Head of caudate nucleus (tissue), 42 donors: ENCODE measurements at regions not wholly inside any gene's neighbourhood (a gene's known extent, or its start where the extent isn't known, plus 50 kb on each side); places are given as distances from the start of the nearest gene placed in this dataset.
"Not testable (repeated sequence)": the region's sequence is repeated elsewhere in the genome, so short reads cannot be mapped to it uniquely, and the experiment has no call there.

Experiments
- DNase-seq, 42 donors: peaks; one replicate each; pipeline versions ENCODE4 v3.0.0 to v3.0.0-alpha.2; 2020 to 2021; ENCODE audit warnings: mixed read lengths in 7 of 42
- intact Hi-C: fragments of 100-400 bp; cut with DNase I; formaldehyde crosslinking; loops from one replicate; pipeline ENCODE4 v1.15.0; 2022

- DNase-seq, result no peak
- intact Hi-C loops, result no loop called here
Measured at GRCh38 chr13:96934889-96935489, 59.3 kb downstream of the OXGR1 start.

GRCh38 chr13:96925916-96926628 is 68.2 kb downstream of the OXGR1 start:
- no peak for DNase-seq
- intact Hi-C loops, result no loop called here

GRCh38 chr13:96925477-96925876 is 68.8 kb downstream of the OXGR1 start:
- intact Hi-C loops, result no loop called here
- DNase-seq, result no peak

- intact Hi-C loops, DNase-seq: not testable (repeated sequence)
Measured at GRCh38 chr13:96918861-96919631, 75.2 kb downstream of the OXGR1 start.

- DNase-seq, result no peak
- intact Hi-C loops, result no loop called here
Measured at GRCh38 chr13:96904232-96904631, 90.0 kb downstream of the OXGR1 start.

- no peak for DNase-seq
- intact Hi-C loops, result no loop called here
Measured at GRCh38 chr13:96903085-96903484, 91.2 kb downstream of the OXGR1 start.

GRCh38 chr13:96900986-96901385 is 93.3 kb downstream of the OXGR1 start:
- DNase-seq, result no peak
- intact Hi-C loops, result no loop called here

GRCh38 chr13:96899946-96900345 is 94.3 kb downstream of the OXGR1 start:
- intact Hi-C loops, result no loop called here
- no peak for DNase-seq

- intact Hi-C loops, result no loop called here
- peak in 36 of 42 donors; percentile 4 to 65 (median 22) for DNase-seq
Measured at GRCh38 chr13:96898646-96899254, 95.5 kb downstream of the OXGR1 start.

- intact Hi-C loops, result no loop called here
- DNase-seq, result no peak
Measured at GRCh38 chr13:96898212-96898611, 96.1 kb downstream of the OXGR1 start.
